GM19324 (cell line): ENCODE measurements at regions not wholly inside any gene's neighbourhood (a gene's known extent, or its start where the extent isn't known, plus 50 kb on each side); places are given as distances from the start of the nearest gene placed in this dataset.

Experiments
- ATAC-seq: cut with Tn5 transposase; IDR thresholded peaks from one replicate; pipeline ENCODE4 v1.9.1; 2021; ENCODE audit warnings: mild to moderate bottlenecking, moderate library complexity; ENCODE audit not compliant: unreplicated experiment, low FRiP score

- ATAC-seq = no peak
Measured at GRCh38 chr6:159100395-159101182, 55.8 kb upstream of the TAGAP start.

GRCh38 chr6:159099961-159100360, 55.2 kb upstream of the TAGAP start:
- no peak for ATAC-seq

GRCh38 chr6:159099276-159099675, 54.5 kb upstream of the TAGAP start:
- no peak for ATAC-seq

DNA sequence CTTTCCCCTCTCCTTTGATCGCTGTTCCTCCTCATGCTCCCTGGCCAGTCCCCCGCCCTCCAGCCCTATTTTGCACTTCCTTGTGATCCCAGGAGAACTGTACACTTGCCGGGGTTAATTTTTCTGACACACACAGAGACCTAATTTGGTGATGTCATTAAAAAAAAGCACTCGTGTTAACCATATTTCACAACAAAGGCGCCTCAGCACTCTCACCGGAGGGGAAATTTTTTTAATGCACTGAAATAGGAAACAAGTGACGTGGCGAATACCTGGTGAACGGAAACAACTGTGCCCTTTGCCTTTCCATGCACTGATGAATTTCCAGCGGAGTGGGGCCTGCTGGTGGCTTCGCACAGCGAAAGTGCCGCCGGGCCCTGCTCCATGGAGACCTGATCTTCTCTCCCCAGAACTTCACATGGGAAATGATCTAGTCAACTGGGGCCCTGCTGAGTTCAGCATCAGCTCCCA, 53.9 kb upstream of the TAGAP start:
- ATAC-seq = no peak

DNA sequence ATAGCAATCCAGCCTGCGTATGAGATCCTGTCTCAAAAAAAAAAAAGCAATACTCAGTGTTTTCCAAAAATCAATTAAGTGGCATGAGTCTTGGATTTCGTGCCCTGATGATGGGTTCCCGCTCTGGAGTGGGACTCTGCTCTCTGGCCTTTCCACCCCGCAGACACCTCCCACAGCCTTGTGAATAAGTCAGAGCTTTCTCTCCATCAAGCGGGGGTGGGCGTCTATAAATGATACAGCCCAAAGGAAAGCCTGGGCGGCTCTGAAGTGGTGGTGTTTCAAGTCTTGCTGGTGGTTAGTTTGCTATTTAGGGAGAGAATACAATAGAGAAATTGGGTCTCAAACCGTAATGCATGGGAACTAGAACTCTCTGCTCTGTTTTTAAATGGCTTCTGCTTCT, 52.5 kb upstream of the TAGAP start:
- no peak for ATAC-seq

- no peak for ATAC-seq
Measured at GRCh38 chr6:159095616-159096015, 50.8 kb upstream of the TAGAP start.

DNA sequence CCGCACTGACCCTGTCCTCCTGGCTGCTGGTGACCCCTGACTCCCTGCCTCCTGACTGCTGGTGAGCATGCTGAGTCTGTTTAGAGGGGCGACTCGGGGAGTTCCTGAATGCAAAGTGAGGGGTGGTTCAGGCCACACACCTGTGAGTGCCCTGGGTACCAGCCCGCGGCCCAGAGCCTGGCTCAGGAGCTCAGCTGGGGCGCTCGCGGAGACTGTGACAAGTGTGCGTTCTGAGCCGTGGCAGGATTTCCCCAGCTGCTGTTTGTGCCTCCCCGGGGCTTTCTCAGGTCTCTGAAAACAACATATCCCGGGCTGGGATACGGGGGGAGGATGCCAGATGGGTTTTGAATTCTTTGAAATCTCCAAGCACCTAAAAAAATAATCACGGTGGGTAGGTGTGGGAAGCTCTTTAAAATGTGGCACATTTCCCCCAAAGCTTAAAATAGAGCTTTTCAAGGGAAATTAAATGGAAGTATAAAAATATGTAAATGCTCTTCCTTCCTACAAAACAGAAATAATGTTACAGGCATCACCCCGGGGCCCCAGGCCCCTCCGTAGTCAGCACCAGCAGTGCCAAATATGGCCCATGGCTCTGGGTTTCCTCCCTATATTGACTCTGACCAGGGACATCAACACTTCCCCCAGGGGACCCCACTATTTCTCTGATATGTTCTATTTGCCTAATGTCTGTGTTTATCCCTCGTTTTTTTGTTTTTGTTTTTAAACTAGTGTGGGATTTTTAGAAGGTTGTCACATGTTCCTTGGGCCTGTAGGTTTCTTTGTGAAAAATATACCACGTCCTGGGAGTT, 49.9 kb upstream of the TAGAP start:
- no peak for ATAC-seq
